ENCODE measurements at regions not wholly inside any gene's neighbourhood (a gene's known extent, or its start where the extent isn't known, plus 50 kb on each side); places are given as distances from the start of the nearest gene placed in this dataset.

DNA sequence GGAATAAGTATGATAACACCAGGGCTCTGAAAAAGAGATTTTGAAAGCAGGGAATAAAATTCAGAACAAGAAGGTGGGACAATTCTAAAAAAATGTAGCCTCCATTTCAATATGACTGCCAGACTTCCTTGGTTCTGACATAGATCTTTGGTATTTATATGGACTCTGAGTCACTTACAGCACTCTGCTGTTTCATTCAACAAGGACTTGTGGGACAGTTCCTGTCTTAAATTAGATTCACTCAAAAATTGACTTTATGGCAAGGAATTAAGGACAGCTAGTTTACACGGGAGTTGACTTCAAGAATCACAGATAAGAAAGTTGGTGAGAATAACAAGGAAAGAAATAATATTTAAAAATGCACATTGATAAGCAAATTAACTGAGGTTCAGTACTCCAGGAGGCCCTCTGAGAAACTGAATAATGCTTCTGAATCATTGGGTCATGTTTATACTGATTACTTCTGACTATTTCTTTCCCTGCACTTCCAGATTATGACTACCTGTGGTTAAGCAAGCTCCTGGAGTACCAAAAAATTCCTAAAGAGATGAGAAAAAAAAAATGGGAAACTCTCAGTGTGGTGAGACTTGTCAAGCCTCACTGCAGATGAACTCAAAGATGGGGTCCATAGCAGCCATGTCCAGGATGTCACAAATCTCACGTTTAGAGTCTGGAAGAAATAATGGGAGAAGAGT, 828.3 kb upstream of the PIK3C3 start:
- ChIA-PET POLR2A (ENCODE audit: low non-redundant PET) (no interaction called here), CTCF (interaction anchor here (0.7 kb wide), 1 partner anchor 1212 kb away, joined by 3 read pairs; no protein-coding TSS in a partner anchor)
- TF ChIP-seq, protein P1, sequence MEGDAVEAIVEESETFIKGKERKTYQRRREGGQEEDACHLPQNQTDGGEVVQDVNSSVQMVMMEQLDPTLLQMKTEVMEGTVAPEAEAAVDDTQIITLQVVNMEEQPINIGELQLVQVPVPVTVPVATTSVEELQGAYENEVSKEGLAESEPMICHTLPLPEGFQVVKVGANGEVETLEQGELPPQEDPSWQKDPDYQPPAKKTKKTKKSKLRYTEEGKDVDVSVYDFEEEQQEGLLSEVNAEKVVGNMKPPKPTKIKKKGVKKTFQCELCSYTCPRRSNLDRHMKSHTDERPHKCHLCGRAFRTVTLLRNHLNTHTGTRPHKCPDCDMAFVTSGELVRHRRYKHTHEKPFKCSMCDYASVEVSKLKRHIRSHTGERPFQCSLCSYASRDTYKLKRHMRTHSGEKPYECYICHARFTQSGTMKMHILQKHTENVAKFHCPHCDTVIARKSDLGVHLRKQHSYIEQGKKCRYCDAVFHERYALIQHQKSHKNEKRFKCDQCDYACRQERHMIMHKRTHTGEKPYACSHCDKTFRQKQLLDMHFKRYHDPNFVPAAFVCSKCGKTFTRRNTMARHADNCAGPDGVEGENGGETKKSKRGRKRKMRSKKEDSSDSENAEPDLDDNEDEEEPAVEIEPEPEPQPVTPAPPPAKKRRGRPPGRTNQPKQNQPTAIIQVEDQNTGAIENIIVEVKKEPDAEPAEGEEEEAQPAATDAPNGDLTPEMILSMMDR (conservative IDR thresholded peaks at IDR 0.05; ENCODE audit: low read depth): no peak
- H3K27ac ChIP-seq: no peak overlapping the region
- no peak for DNase-seq (ENCODE audit: low spot score)

DNA sequence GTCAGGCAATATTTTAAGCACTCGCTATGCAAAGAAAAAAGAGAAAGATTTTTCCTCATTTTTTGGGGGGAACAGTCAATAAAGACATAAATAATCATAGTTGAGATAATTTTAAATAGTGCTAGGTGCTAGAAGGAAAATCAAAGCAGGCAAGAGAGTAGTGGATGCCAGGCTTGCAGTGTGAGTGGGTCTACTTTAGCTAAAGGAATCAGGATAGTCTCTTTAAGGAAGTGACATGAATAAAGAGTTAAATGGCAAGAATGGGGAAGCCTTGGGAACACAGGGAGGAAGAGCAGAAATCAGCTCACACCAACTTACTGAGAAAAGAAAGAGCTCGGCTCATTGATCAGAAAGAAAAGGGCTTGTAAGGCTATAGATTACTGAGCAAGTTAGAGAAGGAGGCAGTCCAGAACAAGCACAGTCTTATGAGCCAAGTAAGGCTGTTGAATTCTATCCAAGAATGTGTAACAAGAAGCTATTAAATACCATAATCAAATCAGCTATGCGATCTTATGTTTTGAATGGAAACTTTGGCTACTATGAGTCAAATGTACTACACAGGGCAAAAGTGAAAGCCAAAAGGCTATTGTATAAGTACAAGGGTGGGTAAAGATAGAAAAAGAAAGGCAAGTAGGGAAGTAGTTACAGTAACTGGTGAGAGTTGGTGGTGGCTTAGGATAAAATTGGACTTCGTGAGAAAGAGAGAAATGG, 833.8 kb upstream of the PIK3C3 start:
- ChIA-PET CTCF (no interaction called here), POLR2A (ENCODE audit: low non-redundant PET) (no interaction called here)
- TF ChIP-seq, protein P1 (conservative IDR thresholded peaks at IDR 0.05; ENCODE audit: low read depth): no peak
- no peak overlapping the region for H3K27ac ChIP-seq
- no peak for DNase-seq (ENCODE audit: low spot score)

DNA sequence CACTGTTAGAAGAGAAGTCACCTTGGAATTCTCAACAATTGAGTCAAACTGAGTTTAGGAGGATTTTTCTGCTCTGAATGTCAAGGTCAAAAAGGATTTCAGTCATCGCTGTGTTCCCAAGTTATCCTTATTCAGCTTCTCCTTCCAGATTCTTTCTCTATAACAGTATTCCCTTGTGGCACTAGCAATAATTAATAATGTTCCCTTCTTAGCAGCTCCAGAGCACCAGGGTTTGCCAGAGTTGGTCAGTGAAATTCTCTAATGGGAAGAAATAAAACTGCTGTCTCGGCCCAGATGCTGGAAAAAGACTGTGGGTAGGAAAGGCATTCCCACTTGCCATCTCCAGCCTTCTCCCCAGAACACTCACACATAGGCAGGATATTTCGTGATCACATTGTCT, 836.0 kb upstream of the PIK3C3 start:
- TF ChIP-seq, protein P1 (conservative IDR thresholded peaks at IDR 0.05; ENCODE audit: low read depth): no peak
- ChIA-PET CTCF (no interaction called here), POLR2A (ENCODE audit: low non-redundant PET) (no interaction called here)
- no peak overlapping the region for H3K27ac ChIP-seq
- no peak for DNase-seq (ENCODE audit: low spot score)

DNA sequence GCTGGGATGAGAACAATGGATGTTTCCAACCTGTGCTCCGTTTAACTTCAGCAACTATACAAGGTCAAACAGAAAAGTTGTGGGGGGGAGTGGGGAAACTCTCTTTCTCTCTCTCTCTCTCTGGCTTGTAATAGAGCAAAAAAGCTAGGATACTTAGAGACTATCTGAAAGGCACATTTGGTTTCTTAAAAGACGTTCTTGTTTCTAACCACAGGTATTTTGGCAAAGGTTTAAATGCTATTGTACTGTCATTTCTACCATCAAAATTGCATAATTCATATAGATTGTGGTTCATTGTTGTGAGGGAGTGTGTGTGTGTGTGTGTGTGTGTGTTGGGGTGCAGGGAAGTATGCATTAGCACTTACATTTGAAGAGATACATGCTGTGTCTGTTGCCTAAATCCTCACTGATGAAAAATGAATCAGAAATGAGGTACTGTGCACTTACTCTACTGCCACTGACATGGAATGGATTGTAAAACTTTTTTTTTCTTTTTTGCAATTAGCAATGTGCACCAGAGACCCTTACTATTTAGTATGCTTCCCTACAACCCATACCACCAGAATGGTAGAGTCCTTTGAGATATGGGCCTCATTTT, 841.0 kb upstream of the PIK3C3 start:
- ChIA-PET POLR2A (ENCODE audit: low non-redundant PET) (no interaction called here), CTCF (no interaction called here)
- TF ChIP-seq, protein P1 (conservative IDR thresholded peaks at IDR 0.05; ENCODE audit: low read depth): no peak
- no peak overlapping the region for H3K27ac ChIP-seq
- DNase-seq (ENCODE audit: low spot score): no peak

DNA sequence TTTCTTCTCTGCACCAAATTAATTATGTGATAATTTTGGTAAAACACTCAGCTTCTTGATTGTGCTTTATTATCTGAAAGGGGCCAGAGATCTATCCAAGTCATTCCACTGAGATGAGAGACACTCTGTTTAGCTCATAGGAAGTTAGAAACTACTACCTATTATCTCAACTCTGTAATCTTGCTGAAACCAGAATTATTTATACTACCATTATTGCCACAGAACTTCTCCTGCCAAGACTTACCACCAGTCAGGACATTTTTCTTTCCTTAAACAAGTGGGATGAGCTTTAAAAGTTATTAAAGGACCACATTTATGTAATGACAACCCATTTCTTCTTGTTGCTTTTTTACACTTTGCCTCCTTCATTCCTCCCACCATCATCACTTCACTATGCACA, 855.6 kb upstream of the PIK3C3 start:
- POLR2A ChIA-PET (ENCODE audit: low non-redundant PET): no interaction called here
- DNase-seq (ENCODE audit: low spot score): no peak
- H3K27ac ChIP-seq: no peak overlapping the region
- TF ChIP-seq, protein P1 (conservative IDR thresholded peaks at IDR 0.05; ENCODE audit: low read depth): no peak
- CTCF ChIA-PET: interaction anchor here (0.6 kb wide), 1 partner anchor 356 kb away, joined by 3 read pairs; no protein-coding TSS in a partner anchor

DNA sequence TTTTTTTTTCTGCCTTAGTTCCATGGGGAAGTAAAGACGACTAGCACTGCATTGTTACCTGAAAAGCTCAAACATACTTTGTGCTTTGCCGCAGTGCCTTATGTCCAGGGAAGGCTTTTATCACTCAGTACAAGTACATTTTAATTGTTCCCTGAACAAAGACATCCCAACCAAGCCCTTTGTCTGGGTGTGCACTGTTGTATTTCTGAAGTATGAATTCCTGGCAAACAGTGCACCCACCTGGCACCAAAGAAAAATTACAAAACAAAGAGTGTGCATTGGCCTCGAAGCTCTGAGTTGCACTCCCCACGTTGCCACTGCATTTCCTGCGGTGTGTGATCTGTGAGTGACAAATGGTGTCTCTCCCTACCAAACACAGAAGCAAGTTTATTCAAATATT, 858.5 kb upstream of the PIK3C3 start:
- no peak for DNase-seq (ENCODE audit: low spot score)
- TF ChIP-seq, protein P1 (conservative IDR thresholded peaks at IDR 0.05; ENCODE audit: low read depth): no peak; the same call in 1 of the 2 replicates
- POLR2A ChIA-PET (ENCODE audit: low non-redundant PET): no interaction called here
- CTCF ChIA-PET: no interaction called here
- no peak overlapping the region for H3K27ac ChIP-seq

Data from RWPE1 (cell line).